PC-3 (cell line): ENCODE measurements at regions not wholly inside any gene's neighbourhood (a gene's known extent, or its start where the extent isn't known, plus 50 kb on each side); places are given as distances from the start of the nearest gene placed in this dataset.

Experiments
- CTCF ChIP-seq: fragments of 300-600 bp; sonication (generic); conservative IDR thresholded peaks from 2 replicates; pipeline ENCODE4 v1.5.1; 2017; ENCODE audit warnings: antibody characterized with exemption, low read depth, mild to moderate bottlenecking, low read length
- EZH2 ChIP-seq: fragments of 300-600 bp; sonication (generic); IDR thresholded peaks from one replicate; pipeline ENCODE4 v1.6.1; 2017; ENCODE audit warnings: antibody characterized with exemption, mild to moderate bottlenecking, low read length; ENCODE audit not compliant: unreplicated experiment
- EZH2phosphoT487 ChIP-seq: fragments of 300-600 bp; sonication (generic); IDR thresholded peaks from 2 replicates; pipeline ENCODE4 v1.6.1; 2018; ENCODE audit warnings: mild to moderate bottlenecking, antibody characterized with exemption, low read length, borderline replicate concordance

GRCh38 chr11:45388472-45388871 is 102.3 kb upstream of the SYT13 start:
- no peak for TF ChIP-seq CTCF
- no peak for TF ChIP-seq EZH2
- no peak for TF ChIP-seq EZH2phosphoT487
